Sciatic nerve (tissue), 2 donors: ENCODE measurements at regions not wholly inside any gene's neighbourhood (a gene's known extent, or its start where the extent isn't known, plus 50 kb on each side); places are given as distances from the start of the nearest gene placed in this dataset.
A peak's percentile ranks its signal among the peaks of the same experiment; 100 is the strongest.

ENCODE experiments used
- ATAC-seq: fragments of 200-7000 bp; cut with Tn5 transposase; one replicate; pipeline ENCODE4 v1.9.1; 2020; ENCODE audit warnings: mild to moderate bottlenecking, moderate library complexity
- DNase-seq: peaks from one replicate; pipeline ENCODE4 v3.0.0-alpha.2; 2020; ENCODE audit warnings: low spot score
- intact Hi-C: fragments of 100-400 bp; cut with DNase I; formaldehyde crosslinking; loops from one replicate; pipeline ENCODE4 v1.14.2; 2022
- donor health status: DM: no; HTN: no; CAD: no.
- donor health status: DM: no; HTN: no; CAD: no.

GRCh38 chr5:122704247-122705036, 70.4 kb upstream of the SNX2 start:
- DNase-seq = no peak
- intact Hi-C loops = no loop called here
- peak; percentile 78 for ATAC-seq

GRCh38 chr5:122705851-122706250, 69.0 kb upstream of the SNX2 start:
- intact Hi-C loops = no loop called here
- no peak for ATAC-seq
- no peak for DNase-seq

- no peak for ATAC-seq
- intact Hi-C loops = no loop called here
- DNase-seq = no peak
Measured at GRCh38 chr5:122707796-122708195, 67.1 kb upstream of the SNX2 start.

GRCh38 chr5:122713041-122713440, 61.8 kb upstream of the SNX2 start:
- no peak for DNase-seq
- intact Hi-C loops = no loop called here
- ATAC-seq = no peak

- DNase-seq (no peak), ATAC-seq (peak; percentile 59)
- intact Hi-C loops = no loop called here
Measured at GRCh38 chr5:122715095-122715494, 59.8 kb upstream of the SNX2 start.

- intact Hi-C loops = no loop called here
- DNase-seq (no peak), ATAC-seq (no peak)
Measured at GRCh38 chr5:122718611-122719010, 56.3 kb upstream of the SNX2 start.

GRCh38 chr5:122719991-122720746, 54.7 kb upstream of the SNX2 start:
- no peak for DNase-seq
- ATAC-seq = no peak
- intact Hi-C loops = no loop called here

- ATAC-seq (no peak), DNase-seq (no peak)
- intact Hi-C loops = no loop called here
Measured at GRCh38 chr5:122721127-122721526, 53.8 kb upstream of the SNX2 start.

GRCh38 chr5:122722341-122722740, 52.5 kb upstream of the SNX2 start:
- ATAC-seq = no peak

GRCh38 chr5:122723606-122724352, 51.1 kb upstream of the SNX2 start:
- peak; percentile 89 for ATAC-seq
- DNase-seq = no peak
- intact Hi-C loops = no loop called here

More at GRCh38 chr5:122722341-122722740, 52.5 kb upstream of the SNX2 start:
- DNase-seq = no peak
- intact Hi-C loops = no loop called here
